Thoracic aorta (tissue), 2 donors: ENCODE measurements at regions not wholly inside any gene's neighbourhood (a gene's known extent, or its start where the extent isn't known, plus 50 kb on each side); places are given as distances from the start of the nearest gene placed in this dataset.

Source experiments
- ATAC-seq: fragments of 150-250 bp; one replicate; pipeline ENCODE4 v1.8.0; 2017; ENCODE audit warnings: low read depth; ENCODE audit not compliant: insufficient number of reproducible peaks, low FRiP score
- DNase-seq: peaks from one replicate; pipeline ENCODE4 v3.0.0-alpha.2; 2020; ENCODE audit warnings: low spot score
- H3K27ac ChIP-seq, 2 donors: fragments of 200-600 bp; sonication (generic); 1 replicate in 1 of 2; 2 replicates in 1 of 2; pipeline ENCODE4 v1.5.1; 2016; ENCODE audit warnings: mild to moderate bottlenecking in 2 of 2, moderate library complexity in 2 of 2
- H3K27me3 ChIP-seq: fragments of 200-600 bp; sonication (generic); replicated peaks from 2 replicates; pipeline ENCODE4 v1.6.0; 2016; ENCODE audit warnings: mild to moderate bottlenecking; ENCODE audit not compliant: insufficient read depth
- H3K36me3 ChIP-seq: fragments of 200-600 bp; sonication (generic); one replicate; pipeline ENCODE4 v1.5.1; 2016
- H3K4me1 ChIP-seq, 2 donors: fragments of 200-600 bp; sonication (generic); 1 replicate in 1 of 2; 2 replicates in 1 of 2; pipeline versions ENCODE4 v1.5.1 to v1.6.0; 2016; ENCODE audit warnings: low read depth in 2 of 2, mild to moderate bottlenecking in 1 of 2; ENCODE audit not compliant: control insufficient read depth in 1 of 2
- H3K4me3 ChIP-seq: fragments of 200-600 bp; sonication (generic); 2 replicates; pipeline ENCODE4 v1.5.1; 2016; ENCODE audit warnings: mild to moderate bottlenecking
- H3K9me3 ChIP-seq: fragments of 200-600 bp; sonication (generic); 2 replicates; pipeline ENCODE4 v1.5.1; 2016
- CTCF ChIP-seq: fragments of 200-600 bp; sonication (generic); IDR thresholded peaks from one replicate; pipeline ENCODE4 v1.5.1; 2019; ENCODE audit warnings: antibody characterized with exemption

GRCh38 chr14:85037411-85037810 is 492.5 kb upstream of the FLRT2 start:
- ATAC-seq (no peak), DNase-seq (no peak)
- TF ChIP-seq CTCF = no peak
- H3K27me3 ChIP-seq = no peaks in the 10 kb centered on the region
- H3K27ac ChIP-seq = no peak overlapping the region
- H3K4me1 ChIP-seq = no peaks in the 10 kb centered on the region
- no peak overlapping the region for H3K4me3 ChIP-seq
- H3K36me3 ChIP-seq = no peaks in the 10 kb centered on the region
- no peaks in the 10 kb centered on the region for H3K9me3 ChIP-seq

GRCh38 chr14:85038526-85039352 is 491.2 kb upstream of the FLRT2 start:
- ATAC-seq (no peak), DNase-seq (no peak)
- Histone ChIP-seq H3K4me1 (no peaks in the 10 kb centered on the region), H3K27me3 (no peaks in the 10 kb centered on the region), H3K4me3 (no peak overlapping the region), H3K9me3 (no peaks in the 10 kb centered on the region), H3K36me3 (no peaks in the 10 kb centered on the region), H3K27ac (no peak overlapping the region)
- TF ChIP-seq CTCF = no peak

- H3K4me1 ChIP-seq = no peaks in the 10 kb centered on the region
- no peak for DNase-seq
- no peak overlapping the region for H3K4me3 ChIP-seq
- no peak overlapping the region for H3K27ac ChIP-seq
- no peak for TF ChIP-seq CTCF
- H3K36me3 ChIP-seq = no peaks in the 10 kb centered on the region
- H3K9me3 ChIP-seq = no peaks in the 10 kb centered on the region
- no peaks in the 10 kb centered on the region for H3K27me3 ChIP-seq
- ATAC-seq = no peak
Measured at GRCh38 chr14:85039353-85039626, 490.7 kb upstream of the FLRT2 start.

GRCh38 chr14:85040046-85040685 is 489.8 kb upstream of the FLRT2 start:
- DNase-seq (no peak), ATAC-seq (no peak)
- no peak overlapping the region for H3K27ac ChIP-seq
- no peak overlapping the region for H3K4me3 ChIP-seq
- no peak for TF ChIP-seq CTCF
- H3K36me3 ChIP-seq = no peaks in the 10 kb centered on the region
- no peaks in the 10 kb centered on the region for H3K27me3 ChIP-seq
- no peaks in the 10 kb centered on the region for H3K9me3 ChIP-seq
- H3K4me1 ChIP-seq = no peaks in the 10 kb centered on the region

GRCh38 chr14:85041618-85042017 is 488.3 kb upstream of the FLRT2 start:
- Histone ChIP-seq H3K9me3 (no peaks in the 10 kb centered on the region), H3K27me3 (no peaks in the 10 kb centered on the region), H3K4me1 (no peaks in the 10 kb centered on the region), H3K36me3 (no peaks in the 10 kb centered on the region), H3K4me3 (no peak overlapping the region), H3K27ac (no peak overlapping the region)
- DNase-seq (no peak), ATAC-seq (no peak)
- no peak for TF ChIP-seq CTCF
